SU-DHL-6 (cell line): ENCODE measurements at regions not wholly inside any gene's neighbourhood (a gene's known extent, or its start where the extent isn't known, plus 50 kb on each side); places are given as distances from the start of the nearest gene placed in this dataset.

Experiments used
- EZH2phosphoT487 ChIP-seq: fragments of 200-600 bp; sonication (generic), shearing (Covaris generic); conservative IDR thresholded peaks from 2 replicates; pipeline ENCODE4 v1.6.1; 2018; ENCODE audit warnings: mild to moderate bottlenecking, antibody characterized with exemption, low read length, moderate library complexity, mixed read lengths
- TF ChIP-seq, protein P1 (sequence below): fragments of 200-600 bp; sonication (generic); IDR thresholded peaks from one replicate; pipeline ENCODE4 v1.5.1; 2017; ENCODE audit warnings: antibody characterized with exemption, mild to moderate bottlenecking, low read length, moderate library complexity; ENCODE audit not compliant: insufficient read depth, poor library complexity, severe bottlenecking

DNA sequence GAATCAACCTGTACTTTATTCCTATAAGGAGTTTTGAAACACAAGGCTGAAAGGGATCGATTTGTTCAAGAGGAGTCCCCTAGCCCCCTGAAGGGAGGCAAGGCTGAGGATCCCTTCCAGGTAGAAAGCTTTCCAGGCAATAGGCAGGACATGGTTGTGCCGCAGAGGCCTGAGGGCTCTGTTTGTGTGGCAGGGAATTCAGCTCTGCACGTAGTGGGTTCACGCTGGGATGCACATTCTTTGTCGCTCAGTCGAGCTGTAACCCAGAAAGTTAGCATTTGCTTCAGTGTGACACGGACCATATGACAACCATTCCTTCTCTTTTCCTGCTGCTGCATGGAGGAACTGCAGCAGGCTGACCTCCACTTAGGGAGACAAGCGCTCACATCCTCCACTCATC lies 65.6 kb upstream of the TRIO start:
- TF ChIP-seq, protein P1, sequence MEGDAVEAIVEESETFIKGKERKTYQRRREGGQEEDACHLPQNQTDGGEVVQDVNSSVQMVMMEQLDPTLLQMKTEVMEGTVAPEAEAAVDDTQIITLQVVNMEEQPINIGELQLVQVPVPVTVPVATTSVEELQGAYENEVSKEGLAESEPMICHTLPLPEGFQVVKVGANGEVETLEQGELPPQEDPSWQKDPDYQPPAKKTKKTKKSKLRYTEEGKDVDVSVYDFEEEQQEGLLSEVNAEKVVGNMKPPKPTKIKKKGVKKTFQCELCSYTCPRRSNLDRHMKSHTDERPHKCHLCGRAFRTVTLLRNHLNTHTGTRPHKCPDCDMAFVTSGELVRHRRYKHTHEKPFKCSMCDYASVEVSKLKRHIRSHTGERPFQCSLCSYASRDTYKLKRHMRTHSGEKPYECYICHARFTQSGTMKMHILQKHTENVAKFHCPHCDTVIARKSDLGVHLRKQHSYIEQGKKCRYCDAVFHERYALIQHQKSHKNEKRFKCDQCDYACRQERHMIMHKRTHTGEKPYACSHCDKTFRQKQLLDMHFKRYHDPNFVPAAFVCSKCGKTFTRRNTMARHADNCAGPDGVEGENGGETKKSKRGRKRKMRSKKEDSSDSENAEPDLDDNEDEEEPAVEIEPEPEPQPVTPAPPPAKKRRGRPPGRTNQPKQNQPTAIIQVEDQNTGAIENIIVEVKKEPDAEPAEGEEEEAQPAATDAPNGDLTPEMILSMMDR: no peak
- TF ChIP-seq EZH2phosphoT487: no peak
